Tibial artery (tissue), 4 donors: ENCODE measurements at regions not wholly inside any gene's neighbourhood (a gene's known extent, or its start where the extent isn't known, plus 50 kb on each side); places are given as distances from the start of the nearest gene placed in this dataset.

Experiments
- DNase-seq, 2 donors: peaks; one replicate each; pipeline ENCODE4 v3.0.0-alpha.2; 2019
- H3K27ac ChIP-seq, 2 donors: fragments of 200-600 bp; sonication (generic) in 1 of 2; 1 replicate in 1 of 2; 2 replicates in 1 of 2; pipeline ENCODE4 v1.5.1; 2018 to 2019; ENCODE audit warnings: mild to moderate bottlenecking in 1 of 2
- H3K27me3 ChIP-seq, 2 donors: fragments of 200-600 bp; sonication (generic) in 1 of 2; one replicate each; pipeline versions ENCODE4 v1.5.1 to v1.6.0; 2016 to 2019
- H3K36me3 ChIP-seq, 3 donors: fragments of 200-600 bp; sonication (generic) in 2 of 3; one replicate each; pipeline ENCODE4 v1.5.1; 2016 to 2019; ENCODE audit warnings: mild to moderate bottlenecking in 2 of 3
- H3K4me1 ChIP-seq, 4 donors: fragments of 200-600 bp; sonication (generic) in 2 of 4; 1 replicate in 3 of 4; 2 replicates in 1 of 4; pipeline ENCODE4 v1.5.1; 2016 to 2019
- H3K4me3 ChIP-seq, 2 donors: fragments of 200-600 bp; sonication (generic) in 1 of 2; 1 replicate in 1 of 2; 2 replicates in 1 of 2; pipeline ENCODE4 v1.5.1; 2018 to 2019; ENCODE audit warnings: mild to moderate bottlenecking in 2 of 2
- H3K9me3 ChIP-seq, 3 donors: fragments of 200-600 bp; sonication (generic) in 1 of 3; one replicate each; pipeline ENCODE4 v1.5.1; 2016 to 2019
- CTCF ChIP-seq, 2 experiments: fragments of 200-600 bp in 1 of 2; fragments of 450-650 bp in 1 of 2; IDR thresholded peaks; one replicate each; pipeline ENCODE4 v1.5.1; 2017 to 2019; ENCODE audit warnings: antibody characterized with exemption in 2 of 2, mild to moderate bottlenecking in 1 of 2, moderate library complexity in 1 of 2
- intact Hi-C: fragments of 100-400 bp; cut with DNase I; formaldehyde crosslinking; loops from one replicate; pipeline ENCODE4 v1.15.0; 2023; ENCODE audit warnings: low total_unique reads

GRCh38 chr1:96400089-96400488, 321.5 kb upstream of the PTBP2 start:
- Histone ChIP-seq H3K36me3 (no peaks in the 10 kb centered on the region), H3K4me3 (no peak overlapping the region), H3K27me3 (no peaks in the 10 kb centered on the region), H3K27ac (no peak overlapping the region), H3K4me1 (peaks cover 0 to 16% (median 1%) of the 10 kb centered on the region in 4 donors), H3K9me3 (no peaks in the 10 kb centered on the region)
- DNase-seq: no peak
- intact Hi-C loops: no loop called here
- no peak for TF ChIP-seq CTCF (IDR thresholded peaks at IDR 0.05)

- H3K27ac ChIP-seq: no peak overlapping the region
- TF ChIP-seq CTCF (IDR thresholded peaks at IDR 0.05): no peak
Observed at GRCh38 chr1:96409087-96409486, 312.5 kb upstream of the PTBP2 start.

GRCh38 chr1:96409689-96410088, 311.9 kb upstream of the PTBP2 start:
- H3K4me1 ChIP-seq: peaks cover 0 to 9% (median 0%) of the 10 kb centered on the region in 4 donors
- no peak for TF ChIP-seq CTCF (IDR thresholded peaks at IDR 0.05)
- H3K27ac ChIP-seq: no peak overlapping the region
- no peak for DNase-seq
- H3K27me3 ChIP-seq: no peaks in the 10 kb centered on the region
- H3K4me3 ChIP-seq: no peak overlapping the region
- H3K9me3 ChIP-seq: no peaks in the 10 kb centered on the region
- no peaks in the 10 kb centered on the region for H3K36me3 ChIP-seq
- intact Hi-C loops: no loop called here

More at GRCh38 chr1:96409087-96409486, 312.5 kb upstream of the PTBP2 start:
- Histone ChIP-seq H3K4me3 (no peak overlapping the region), H3K36me3 (no peaks in the 10 kb centered on the region), H3K4me1 (peaks cover 0 to 15% (median 0%) of the 10 kb centered on the region in 4 donors), H3K27me3 (no peaks in the 10 kb centered on the region), H3K9me3 (no peaks in the 10 kb centered on the region)
- no peak for DNase-seq
- intact Hi-C loops: no loop called here

- intact Hi-C loops: no loop called here
- DNase-seq: no peak
- Histone ChIP-seq H3K9me3 (no peaks in the 10 kb centered on the region), H3K27me3 (no peaks in the 10 kb centered on the region), H3K27ac (no peak overlapping the region), H3K4me3 (no peak overlapping the region), H3K4me1 (peaks cover 0 to 5% (median 3%) of the 10 kb centered on the region in 4 donors), H3K36me3 (no peaks in the 10 kb centered on the region)
- no peak for TF ChIP-seq CTCF (IDR thresholded peaks at IDR 0.05)
Observed at GRCh38 chr1:96411006-96411405, 310.6 kb upstream of the PTBP2 start.

GRCh38 chr1:96414598-96414997, 307.0 kb upstream of the PTBP2 start:
- Histone ChIP-seq H3K27ac (no peak overlapping the region), H3K36me3 (no peaks in the 10 kb centered on the region), H3K9me3 (no peaks in the 10 kb centered on the region), H3K4me1 (peaks cover 0 to 18% (median 10%) of the 10 kb centered on the region in 4 donors), H3K27me3 (no peaks in the 10 kb centered on the region), H3K4me3 (no peak overlapping the region)
- TF ChIP-seq CTCF (IDR thresholded peaks at IDR 0.05): no peak
- intact Hi-C loops: no loop called here
- no peak for DNase-seq

- no peak overlapping the region for H3K4me3 ChIP-seq
- intact Hi-C loops: no loop called here
- DNase-seq: peak; percentile 60 to 72
Observed at GRCh38 chr1:96416111-96416595, 305.4 kb upstream of the PTBP2 start.

More at GRCh38 chr1:96416111-96416595, 305.4 kb upstream of the PTBP2 start:
- no peaks in the 10 kb centered on the region for H3K9me3 ChIP-seq
- H3K27me3 ChIP-seq: no peaks in the 10 kb centered on the region
- no peak for TF ChIP-seq CTCF (IDR thresholded peaks at IDR 0.05)
- H3K4me1 ChIP-seq: peaks cover 0 to 18% (median 10%) of the 10 kb centered on the region in 4 donors
- H3K36me3 ChIP-seq: no peaks in the 10 kb centered on the region
- H3K27ac ChIP-seq: peak overlapping the region; percentile 47 to 54
